ENCODE measurements at regions not wholly inside any gene's neighbourhood (a gene's known extent, or its start where the extent isn't known, plus 50 kb on each side); places are given as distances from the start of the nearest gene placed in this dataset.

GRCh38 chr5:3542769-3543168, 52.9 kb upstream of the IRX1 start:
- no peak for DNase-seq

- no peak for DNase-seq
Measured at GRCh38 chr5:3542158-3542557, 53.5 kb upstream of the IRX1 start.

GRCh38 chr5:3538886-3539285, 56.7 kb upstream of the IRX1 start:
- DNase-seq, result no peak

GRCh38 chr5:3537942-3538341, 57.7 kb upstream of the IRX1 start:
- no peak for DNase-seq

- no peak for DNase-seq
Measured at GRCh38 chr5:3535414-3536211, 60.0 kb upstream of the IRX1 start.

GRCh38 chr5:3534997-3535396, 60.6 kb upstream of the IRX1 start:
- DNase-seq, result no peak

GRCh38 chr5:3531320-3531986, 64.2 kb upstream of the IRX1 start:
- DNase-seq, result no peak

GRCh38 chr5:3530251-3530650, 65.4 kb upstream of the IRX1 start:
- no peak for DNase-seq

GRCh38 chr5:3526551-3527185, 69.0 kb upstream of the IRX1 start:
- DNase-seq, result no peak

- DNase-seq, result no peak
Measured at GRCh38 chr5:3522491-3522890, 73.1 kb upstream of the IRX1 start.

GRCh38 chr5:3518576-3518975, 77.1 kb upstream of the IRX1 start:
- no peak for DNase-seq

- no peak for DNase-seq
Measured at GRCh38 chr5:3518051-3518450, 77.6 kb upstream of the IRX1 start.

- no peak for DNase-seq
Measured at GRCh38 chr5:3517348-3517747, 78.3 kb upstream of the IRX1 start.

- peak; percentile 73 for DNase-seq
Measured at GRCh38 chr5:3512361-3513095, 83.1 kb upstream of the IRX1 start.

GRCh38 chr5:3511934-3512333, 83.7 kb upstream of the IRX1 start:
- no peak for DNase-seq

- DNase-seq, result no peak
Measured at GRCh38 chr5:3511519-3511918, 84.1 kb upstream of the IRX1 start.

GRCh38 chr5:3510642-3511417, 84.8 kb upstream of the IRX1 start:
- DNase-seq, result no peak

- DNase-seq, result no peak
Measured at GRCh38 chr5:3509290-3509689, 86.3 kb upstream of the IRX1 start.

GRCh38 chr5:3508395-3508794, 87.2 kb upstream of the IRX1 start:
- no peak for DNase-seq

GRCh38 chr5:3490957-3491507, 104.6 kb upstream of the IRX1 start:
- peak; percentile 51 for DNase-seq

- DNase-seq, result no peak
Measured at GRCh38 chr5:3489239-3489843, 106.3 kb upstream of the IRX1 start.

- no peak for DNase-seq
Measured at GRCh38 chr5:3484836-3485235, 110.8 kb upstream of the IRX1 start.
